ENCODE measurements at regions not wholly inside any gene's neighbourhood (a gene's known extent, or its start where the extent isn't known, plus 50 kb on each side); places are given as distances from the start of the nearest gene placed in this dataset.

GRCh38 chr11:97349201-97349600 lies 959.4 kb downstream of the JRKL start:
- no peak for TF ChIP-seq EZH2phosphoT487 (IDR thresholded peaks at IDR 0.05; ENCODE audit: borderline replicate concordance, low read length)
- TF ChIP-seq CTCF (IDR thresholded peaks at IDR 0.05; ENCODE audit: low read depth, low read length, poor library complexity, severe bottlenecking), result no peak

GRCh38 chr11:97351939-97352338 lies 962.1 kb downstream of the JRKL start:
- H3K4me2 ChIP-seq (ENCODE audit: low read length), result no peak overlapping the region
- H4K20me1 ChIP-seq (ENCODE audit: control insufficient read depth, insufficient read depth, low read depth, low read length), result no peaks in the 10 kb centered on the region
- H3K36me3 ChIP-seq (ENCODE audit: control insufficient read depth, low read length), result no peaks in the 10 kb centered on the region
- TF ChIP-seq CTCF (IDR thresholded peaks at IDR 0.05; ENCODE audit: low read depth, low read length, poor library complexity, severe bottlenecking) (no peak), EZH2phosphoT487 (IDR thresholded peaks at IDR 0.05; ENCODE audit: borderline replicate concordance, low read length) (no peak)
- no peaks in the 10 kb centered on the region for H3K9me2 ChIP-seq (replicated peaks; ENCODE audit: control insufficient read depth, low read length)
- no peaks in the 10 kb centered on the region for H3K4me1 ChIP-seq (ENCODE audit: control insufficient read depth, low read length)
- no peak overlapping the region for H3K4me3 ChIP-seq (ENCODE audit: low read length)
- no peaks in the 10 kb centered on the region for H3K79me2 ChIP-seq (ENCODE audit: control insufficient read depth, low read length)
- no peaks in the 10 kb centered on the region for H3K9me3 ChIP-seq (ENCODE audit: control insufficient read depth, insufficient read depth, low read length)
- H3F3A ChIP-seq (ENCODE audit: control insufficient read depth, insufficient read depth), result no peaks in the 10 kb centered on the region
- H3K27ac ChIP-seq (ENCODE audit: low read depth, low read length), result no peak overlapping the region
- no peaks in the 10 kb centered on the region for H3K27me3 ChIP-seq (ENCODE audit: control insufficient read depth, low read length)

More at GRCh38 chr11:97349201-97349600, 959.4 kb downstream of the JRKL start:
- H3F3A ChIP-seq (ENCODE audit: control insufficient read depth, insufficient read depth), result no peaks in the 10 kb centered on the region
- no peaks in the 10 kb centered on the region for H3K27me3 ChIP-seq (ENCODE audit: control insufficient read depth, low read length)
- no peak overlapping the region for H3K27ac ChIP-seq (ENCODE audit: low read depth, low read length)
- H3K4me3 ChIP-seq (ENCODE audit: low read length), result no peak overlapping the region
- no peaks in the 10 kb centered on the region for H3K9me2 ChIP-seq (replicated peaks; ENCODE audit: control insufficient read depth, low read length)
- H3K36me3 ChIP-seq (ENCODE audit: control insufficient read depth, low read length), result no peaks in the 10 kb centered on the region
- H4K20me1 ChIP-seq (ENCODE audit: control insufficient read depth, insufficient read depth, low read depth, low read length), result no peaks in the 10 kb centered on the region
- no peaks in the 10 kb centered on the region for H3K79me2 ChIP-seq (ENCODE audit: control insufficient read depth, low read length)
- H3K9me3 ChIP-seq (ENCODE audit: control insufficient read depth, insufficient read depth, low read length), result no peaks in the 10 kb centered on the region
- no peak overlapping the region for H3K4me2 ChIP-seq (ENCODE audit: low read length)
- no peaks in the 10 kb centered on the region for H3K4me1 ChIP-seq (ENCODE audit: control insufficient read depth, low read length)

GRCh38 chr11:97354026-97354425 lies 964.2 kb downstream of the JRKL start:
- H3K27ac ChIP-seq (ENCODE audit: low read depth, low read length), result no peak overlapping the region
- no peaks in the 10 kb centered on the region for H3K9me2 ChIP-seq (replicated peaks; ENCODE audit: control insufficient read depth, low read length)
- TF ChIP-seq CTCF (IDR thresholded peaks at IDR 0.05; ENCODE audit: low read depth, low read length, poor library complexity, severe bottlenecking) (no peak), EZH2phosphoT487 (IDR thresholded peaks at IDR 0.05; ENCODE audit: borderline replicate concordance, low read length) (no peak)
- no peaks in the 10 kb centered on the region for H3K4me1 ChIP-seq (ENCODE audit: control insufficient read depth, low read length)
- no peaks in the 10 kb centered on the region for H3K9me3 ChIP-seq (ENCODE audit: control insufficient read depth, insufficient read depth, low read length)
- no peak overlapping the region for H3K4me2 ChIP-seq (ENCODE audit: low read length)
- no peaks in the 10 kb centered on the region for H3F3A ChIP-seq (ENCODE audit: control insufficient read depth, insufficient read depth)
- no peaks in the 10 kb centered on the region for H4K20me1 ChIP-seq (ENCODE audit: control insufficient read depth, insufficient read depth, low read depth, low read length)
- H3K36me3 ChIP-seq (ENCODE audit: control insufficient read depth, low read length), result no peaks in the 10 kb centered on the region
- H3K79me2 ChIP-seq (ENCODE audit: control insufficient read depth, low read length), result no peaks in the 10 kb centered on the region
- no peaks in the 10 kb centered on the region for H3K27me3 ChIP-seq (ENCODE audit: control insufficient read depth, low read length)
- H3K4me3 ChIP-seq (ENCODE audit: low read length), result no peak overlapping the region

GRCh38 chr11:97354576-97354975 lies 964.8 kb downstream of the JRKL start:
- no peaks in the 10 kb centered on the region for H3K9me2 ChIP-seq (replicated peaks; ENCODE audit: control insufficient read depth, low read length)
- no peaks in the 10 kb centered on the region for H3K9me3 ChIP-seq (ENCODE audit: control insufficient read depth, insufficient read depth, low read length)
- TF ChIP-seq CTCF (IDR thresholded peaks at IDR 0.05; ENCODE audit: low read depth, low read length, poor library complexity, severe bottlenecking) (no peak), EZH2phosphoT487 (IDR thresholded peaks at IDR 0.05; ENCODE audit: borderline replicate concordance, low read length) (no peak)
- H3K4me1 ChIP-seq (ENCODE audit: control insufficient read depth, low read length), result no peaks in the 10 kb centered on the region
- H3K79me2 ChIP-seq (ENCODE audit: control insufficient read depth, low read length), result no peaks in the 10 kb centered on the region
- H3K27me3 ChIP-seq (ENCODE audit: control insufficient read depth, low read length), result no peaks in the 10 kb centered on the region
- H3K27ac ChIP-seq (ENCODE audit: low read depth, low read length), result no peak overlapping the region
- H3K36me3 ChIP-seq (ENCODE audit: control insufficient read depth, low read length), result no peaks in the 10 kb centered on the region
- no peak overlapping the region for H3K4me2 ChIP-seq (ENCODE audit: low read length)
- H3F3A ChIP-seq (ENCODE audit: control insufficient read depth, insufficient read depth), result no peaks in the 10 kb centered on the region
- no peaks in the 10 kb centered on the region for H4K20me1 ChIP-seq (ENCODE audit: control insufficient read depth, insufficient read depth, low read depth, low read length)
- no peak overlapping the region for H3K4me3 ChIP-seq (ENCODE audit: low read length)
